ENCODE measurements at regions not wholly inside any gene's neighbourhood (a gene's known extent, or its start where the extent isn't known, plus 50 kb on each side); places are given as distances from the start of the nearest gene placed in this dataset.
"Not testable (repeated sequence)": the region's sequence is repeated elsewhere in the genome, so short reads cannot be mapped to it uniquely, and the experiment has no call there.

DNA sequence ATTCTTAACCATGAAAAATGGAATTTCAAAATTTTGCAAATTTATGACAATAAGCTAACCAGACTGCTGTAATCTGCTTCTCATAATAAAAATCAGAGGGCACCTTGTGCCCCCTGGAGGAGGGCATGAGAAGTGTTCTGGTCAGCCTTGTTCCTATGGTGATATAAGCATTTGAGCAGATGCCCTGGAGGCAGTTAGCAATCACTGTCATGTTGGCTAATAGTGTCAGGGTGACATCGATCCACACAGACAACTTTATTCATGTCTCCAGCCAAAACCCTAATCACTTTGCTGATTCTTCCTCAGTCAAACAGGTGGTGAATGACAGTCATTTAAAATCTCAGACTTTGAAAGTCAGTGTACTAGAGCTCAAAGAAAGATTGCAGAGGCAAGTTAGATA is 943.0 kb downstream of the GALC start:
- peak; percentile 0 for DNase-seq (ENCODE audit: low read depth)

DNA sequence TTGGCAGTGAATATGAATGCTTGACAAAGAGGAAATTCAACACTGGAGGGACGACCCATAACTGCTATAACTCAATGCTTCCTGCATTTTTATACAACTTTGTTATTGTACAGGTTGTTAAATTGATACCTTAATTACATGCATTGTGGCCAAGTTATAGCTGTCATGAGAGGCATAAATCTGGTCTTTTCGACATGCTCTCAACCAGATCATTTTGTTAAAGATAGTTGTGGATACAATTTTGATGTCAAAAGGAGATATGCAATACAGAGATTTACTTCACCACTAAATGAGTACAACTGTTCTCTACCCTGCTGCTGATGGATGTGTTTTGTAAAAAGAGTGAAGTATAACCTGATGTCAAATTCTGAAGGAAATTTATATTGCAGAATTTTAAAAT is 946.0 kb downstream of the GALC start:
- DNase-seq (ENCODE audit: low read depth) = no peak

DNA sequence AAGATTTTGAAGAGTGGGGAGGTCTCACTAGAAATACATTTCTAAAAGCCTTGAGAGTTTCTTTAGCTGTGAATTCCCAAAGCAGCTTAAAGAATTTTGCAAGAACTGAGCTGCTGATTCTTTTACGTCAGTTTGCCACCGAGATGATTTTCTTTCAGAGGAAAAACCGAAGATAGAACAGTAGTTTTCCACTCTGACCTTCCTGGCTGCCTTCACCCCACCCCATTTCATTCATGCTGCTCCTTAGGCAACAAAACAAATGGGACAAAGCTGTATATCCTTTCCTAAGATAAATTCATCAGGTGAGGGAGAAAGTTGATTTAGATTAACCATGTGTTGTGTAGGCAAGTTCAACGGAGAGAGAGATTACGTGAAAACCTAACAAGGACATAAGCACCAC is 947.0 kb downstream of the GALC start:
- no peak for DNase-seq (ENCODE audit: low read depth)

DNA sequence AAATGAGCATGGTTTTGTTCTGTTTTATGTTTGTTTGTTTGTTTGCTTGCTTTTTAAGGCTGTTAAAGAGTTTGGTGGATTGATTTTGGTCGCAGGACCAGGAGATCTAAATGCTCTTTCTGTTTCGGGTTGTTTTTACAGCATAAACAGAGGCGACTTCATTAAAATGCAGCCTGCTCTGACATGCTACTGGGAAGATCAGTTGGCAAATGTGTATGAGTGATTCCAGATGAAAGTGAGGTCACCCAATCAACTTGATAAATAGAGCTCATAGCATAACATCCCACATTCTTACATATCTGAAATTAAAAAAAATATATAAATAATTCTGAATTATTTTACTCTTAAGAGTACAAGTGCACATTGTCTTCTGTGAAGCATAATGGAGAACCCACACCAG is 947.7 kb downstream of the GALC start:
- DNase-seq (ENCODE audit: low read depth) = no peak

DNA sequence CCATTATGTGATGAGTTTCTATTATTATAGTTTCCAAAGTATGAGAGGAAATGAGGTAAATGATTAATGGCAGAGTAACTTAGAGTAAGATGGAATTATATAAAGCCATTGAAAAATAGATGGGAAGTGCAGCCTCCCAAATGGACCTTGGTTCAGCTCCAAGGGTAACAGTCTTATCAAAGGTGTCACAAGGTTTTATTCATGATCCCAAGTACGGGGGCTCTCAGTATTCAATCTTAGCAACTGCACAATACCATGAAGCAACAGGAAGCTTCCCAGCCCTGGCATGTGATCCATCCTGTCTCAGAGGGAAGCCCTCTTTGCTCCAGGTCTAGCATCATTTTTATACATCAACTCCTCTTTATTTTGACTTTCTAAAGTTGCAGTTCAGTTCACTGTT is 948.2 kb downstream of the GALC start:
- no peak for DNase-seq (ENCODE audit: low read depth)

DNA sequence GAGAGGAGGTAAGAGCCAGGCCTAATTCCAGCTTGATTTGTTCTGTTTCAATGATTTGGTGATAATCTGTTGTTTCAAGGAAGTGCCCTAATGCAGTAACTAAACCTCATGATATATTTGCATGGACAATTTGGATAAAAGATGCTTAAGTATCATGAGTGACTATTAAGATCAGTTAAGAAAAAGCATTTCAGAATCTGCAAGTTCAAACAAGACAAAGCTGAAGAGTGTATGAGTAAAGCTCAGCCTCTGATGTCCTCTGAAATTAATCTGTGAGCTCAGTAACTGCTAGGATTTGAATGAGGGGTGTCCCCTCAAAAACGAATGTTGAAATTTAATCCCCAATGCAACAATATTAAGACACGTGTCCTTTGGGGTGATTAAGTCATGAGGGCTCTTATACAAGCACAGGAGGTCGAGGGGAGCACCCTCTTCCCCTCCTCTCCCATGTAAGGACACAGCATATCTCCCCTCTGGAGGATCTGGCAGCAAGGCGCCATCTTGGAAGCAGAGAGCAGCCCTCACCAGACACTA is 949.2 kb downstream of the GALC start:
- no peak for DNase-seq (ENCODE audit: low read depth)

DNA sequence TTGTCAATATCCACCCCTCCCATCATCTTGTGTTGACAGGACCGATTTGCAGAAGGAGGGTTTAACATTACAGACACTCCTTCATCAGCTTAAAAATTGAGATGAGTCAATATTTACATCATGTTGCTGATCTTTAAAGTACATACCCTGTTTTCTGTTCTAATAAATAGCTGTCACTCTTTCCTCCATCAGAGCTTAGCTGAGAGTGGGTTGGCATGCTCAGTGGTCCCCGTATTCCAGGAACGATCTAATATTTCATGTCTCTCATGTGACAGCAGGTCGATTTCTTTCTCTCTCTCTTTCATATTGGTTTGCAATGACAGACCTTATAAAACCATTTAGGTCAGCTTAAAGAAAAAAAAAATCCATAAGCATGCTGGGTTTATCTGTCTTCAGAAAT is 950.6 kb downstream of the GALC start:
- DNase-seq (ENCODE audit: low read depth) = no peak

DNA sequence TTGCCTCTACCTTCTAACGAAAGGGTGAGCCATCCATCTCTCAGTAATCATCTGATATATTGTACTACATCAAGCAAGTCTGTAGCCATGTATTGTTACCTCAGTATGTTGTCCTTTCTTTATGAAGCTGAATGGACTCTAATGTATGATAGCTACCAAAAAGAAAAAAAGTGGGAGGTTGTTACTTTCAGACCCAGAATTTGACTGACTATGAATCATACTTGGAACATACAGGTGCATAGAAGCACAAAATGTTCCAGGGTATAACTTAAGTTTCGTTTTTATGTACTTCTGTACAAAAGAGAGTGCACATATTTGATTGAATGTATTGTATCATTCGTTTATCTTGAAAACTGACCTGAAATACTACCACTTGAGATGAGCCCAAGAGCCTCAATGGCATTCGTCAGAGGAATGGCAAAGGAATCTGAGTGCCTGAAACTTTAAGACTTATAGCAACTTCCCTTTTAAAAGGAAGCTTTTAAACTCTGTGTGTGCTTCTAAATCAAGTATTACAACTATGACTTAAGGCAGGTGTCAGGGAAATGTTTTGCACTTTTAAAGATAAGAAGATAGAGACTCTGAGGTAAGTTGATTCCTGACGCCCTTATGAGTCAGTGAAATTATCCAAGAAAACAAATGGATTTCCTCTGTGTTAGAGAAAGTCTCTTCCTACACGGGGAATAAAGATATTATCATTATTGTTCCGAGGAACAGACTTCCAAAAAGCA is 951.5 kb downstream of the GALC start:
- DNase-seq (ENCODE audit: low read depth) = no peak

DNA sequence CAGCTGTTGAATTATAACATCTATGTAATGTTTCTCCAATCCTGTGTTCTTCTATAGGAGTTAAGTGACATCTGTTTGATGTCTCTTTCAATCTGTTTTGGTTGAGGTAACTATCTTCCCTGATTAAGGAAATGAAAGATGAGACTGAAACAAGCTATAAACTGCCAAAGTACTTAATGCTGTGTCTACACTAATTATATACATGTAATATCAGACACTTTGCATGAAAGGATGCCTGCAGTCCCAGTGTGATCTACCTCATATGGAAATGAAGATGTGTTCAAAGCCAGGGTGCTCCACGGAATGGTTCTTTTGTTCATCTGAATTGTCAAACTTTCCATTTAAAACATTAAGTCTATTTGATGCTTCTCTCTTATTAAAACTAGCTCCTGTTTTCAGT is 958.3 kb downstream of the GALC start:
- no peak for DNase-seq (ENCODE audit: low read depth)

DNA sequence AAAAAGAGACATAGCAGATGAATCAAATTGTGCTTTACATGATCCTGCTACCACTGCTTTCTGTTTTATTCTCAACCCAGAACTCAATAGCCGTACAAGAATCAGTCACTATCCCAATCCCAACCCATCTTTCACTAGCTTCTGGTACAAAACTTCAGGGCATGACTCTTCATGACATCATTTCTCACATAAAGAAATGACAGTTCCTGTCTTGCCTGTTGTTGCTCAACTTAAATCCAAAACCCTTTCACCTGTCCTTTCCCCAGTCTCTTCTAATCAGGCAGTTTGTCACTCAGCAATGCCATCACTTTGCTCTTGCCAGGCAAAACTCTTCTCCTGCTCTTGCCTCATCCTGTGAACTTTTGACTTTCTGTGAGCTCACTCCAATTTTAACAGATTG is 962.8 kb downstream of the GALC start:
- no peak for DNase-seq (ENCODE audit: low read depth)

DNA sequence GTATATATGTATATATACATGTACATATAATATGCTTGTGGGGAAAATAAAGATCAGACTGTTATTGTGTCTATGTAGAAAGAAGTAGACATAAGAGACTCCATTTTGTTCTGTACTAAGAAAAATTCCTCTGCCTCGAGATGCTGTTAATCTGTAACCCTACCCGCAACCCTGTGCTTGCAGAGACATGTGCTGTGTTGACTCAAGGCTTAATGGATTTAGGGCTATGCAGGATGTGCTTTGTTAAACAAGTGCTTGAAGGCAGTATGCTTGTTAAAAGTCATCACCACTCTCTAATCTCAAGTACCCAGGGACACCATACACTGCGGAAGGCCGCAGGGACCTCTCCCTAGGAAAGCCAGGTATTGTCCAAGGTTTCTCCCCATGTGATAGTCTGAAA is 972.9 kb downstream of the GALC start:
- DNase-seq (ENCODE audit: low read depth) = not testable (repeated sequence)

DNA sequence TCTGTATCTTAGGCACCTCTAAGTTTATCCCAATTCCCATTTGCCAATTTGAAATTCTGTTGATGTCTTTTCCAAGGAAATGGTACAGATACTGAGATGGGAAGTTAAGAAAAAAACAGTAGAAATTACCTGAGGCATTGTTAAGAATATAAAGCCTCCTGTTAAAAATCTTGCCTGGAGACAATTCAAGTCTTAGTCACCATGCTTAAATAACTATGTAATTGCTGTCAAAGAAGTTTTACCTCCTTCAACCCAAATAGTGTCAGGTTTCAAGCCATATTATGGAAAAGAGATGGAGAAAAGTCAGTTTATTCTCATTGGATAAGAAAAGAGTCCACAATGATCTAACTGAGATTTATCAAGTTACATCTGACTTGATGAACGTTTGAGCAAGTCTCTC is 974.7 kb downstream of the GALC start:
- no peak for DNase-seq (ENCODE audit: low read depth)

DNA sequence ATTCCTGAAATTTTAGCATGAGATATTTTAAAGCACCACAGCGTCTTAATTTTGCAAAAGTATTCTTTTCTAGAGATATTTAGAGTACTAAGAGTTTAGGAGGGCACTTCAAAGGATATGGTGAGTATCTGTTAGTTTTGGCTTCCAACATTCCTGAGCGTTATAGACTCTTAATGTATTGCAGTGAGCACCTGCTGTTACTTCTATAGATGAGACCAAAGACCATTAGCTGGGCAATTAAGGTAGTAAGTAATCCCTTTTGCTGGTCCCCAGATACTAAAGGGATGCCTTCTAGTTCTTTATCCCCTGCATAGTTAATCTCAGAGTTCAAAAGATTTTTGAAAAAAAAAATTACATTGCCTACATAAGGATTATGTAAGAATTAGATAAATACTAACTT is 975.6 kb downstream of the GALC start:
- DNase-seq (ENCODE audit: low read depth) = no peak

DNA sequence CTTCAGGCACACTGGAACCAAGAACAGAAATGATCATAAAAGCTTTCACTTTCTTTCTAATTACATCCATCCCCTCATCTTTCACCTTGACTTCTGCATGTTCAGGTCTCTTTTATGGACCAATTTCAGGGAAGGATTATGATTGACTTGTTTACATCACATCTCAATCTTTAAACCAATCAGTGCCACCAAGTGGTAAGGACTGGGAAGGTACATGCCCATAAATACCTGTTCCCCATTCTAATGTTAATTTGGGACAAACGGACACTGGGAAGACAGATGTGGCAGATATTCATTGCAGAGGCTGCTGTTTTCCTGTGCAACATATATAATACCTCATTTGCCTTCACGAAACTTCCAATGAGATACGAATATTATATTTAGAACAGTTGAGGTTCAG is 978.1 kb downstream of the GALC start:
- no peak for DNase-seq (ENCODE audit: low read depth)

DNA sequence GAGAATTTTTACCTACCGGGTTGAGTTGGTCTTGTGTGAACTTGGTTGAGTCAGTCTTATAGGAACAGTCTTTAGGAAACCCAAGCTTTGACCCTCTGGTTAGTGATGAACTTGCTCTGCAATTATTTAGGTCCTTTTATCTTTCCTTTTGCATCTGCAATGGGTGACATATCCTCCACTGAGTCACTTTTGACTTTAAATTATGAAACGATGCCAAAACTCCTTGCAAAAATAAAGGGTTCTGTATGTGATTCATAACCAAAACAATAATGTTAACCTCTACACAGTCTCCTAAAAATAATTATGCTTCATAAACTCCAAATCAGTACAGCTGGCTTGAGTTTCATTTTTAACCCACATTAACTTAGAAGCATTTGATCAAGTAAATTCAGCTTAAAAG is 979.4 kb downstream of the GALC start:
- DNase-seq (ENCODE audit: low read depth) = peak; percentile 58

DNA sequence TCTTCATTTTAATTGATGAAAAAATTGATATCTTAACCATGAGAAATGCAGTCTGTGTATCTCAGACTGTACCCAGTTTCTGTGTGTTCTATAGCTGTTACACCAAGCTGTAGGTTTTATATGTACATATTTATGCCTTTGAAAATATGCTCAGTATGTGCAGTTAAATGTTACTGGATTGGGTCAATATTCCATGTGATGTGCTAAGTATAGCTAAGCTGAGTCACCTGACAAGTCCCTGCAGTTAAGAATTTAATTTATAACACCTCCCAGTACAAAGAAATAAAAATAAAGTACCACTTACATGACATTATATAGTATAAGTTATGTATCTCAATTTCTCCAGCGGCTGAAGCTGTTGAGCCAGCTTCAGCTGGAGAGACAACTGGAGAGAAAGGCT is 984.0 kb downstream of the GALC start:
- no peak for DNase-seq (ENCODE audit: low read depth)

DNA sequence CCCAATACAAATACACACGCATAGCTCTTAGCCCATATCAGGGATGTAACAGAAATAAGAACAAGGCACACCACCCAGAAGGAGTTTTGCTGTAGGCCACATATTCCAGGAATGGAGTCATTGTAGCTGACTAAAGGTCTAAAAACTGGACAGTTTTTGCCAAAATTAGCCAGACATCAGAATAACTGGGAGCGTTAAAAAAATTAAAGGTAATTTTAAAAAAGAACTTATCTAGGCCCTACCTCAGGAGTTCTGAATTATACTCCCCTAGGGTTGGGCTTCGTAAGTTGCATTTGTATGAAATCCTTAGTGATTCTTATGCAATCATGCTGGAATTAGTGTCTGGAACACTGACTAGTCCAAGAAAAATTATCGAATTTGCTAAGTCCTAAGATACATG is 987.7 kb downstream of the GALC start:
- DNase-seq (ENCODE audit: low read depth) = no peak

DNA sequence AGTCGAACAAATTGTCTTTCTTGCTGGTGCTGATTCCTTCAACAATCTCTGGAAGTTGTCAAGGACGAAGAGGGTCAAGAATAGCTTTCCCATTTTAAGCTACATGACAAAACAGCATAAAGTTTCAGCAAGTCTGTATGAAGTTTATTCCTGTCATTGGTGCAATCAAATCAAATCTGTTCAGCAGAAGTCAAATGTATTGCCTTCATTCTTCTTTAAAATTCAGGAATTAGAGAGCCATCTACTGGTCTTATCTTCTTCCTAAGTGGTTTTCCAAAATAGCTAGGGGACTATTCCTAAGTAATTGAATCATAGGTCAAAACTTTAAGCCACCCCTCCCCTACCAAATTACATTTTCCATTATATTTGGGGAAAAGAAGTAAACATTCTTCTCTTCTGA is 990.2 kb downstream of the GALC start:
- no peak for DNase-seq (ENCODE audit: low read depth)

DNA sequence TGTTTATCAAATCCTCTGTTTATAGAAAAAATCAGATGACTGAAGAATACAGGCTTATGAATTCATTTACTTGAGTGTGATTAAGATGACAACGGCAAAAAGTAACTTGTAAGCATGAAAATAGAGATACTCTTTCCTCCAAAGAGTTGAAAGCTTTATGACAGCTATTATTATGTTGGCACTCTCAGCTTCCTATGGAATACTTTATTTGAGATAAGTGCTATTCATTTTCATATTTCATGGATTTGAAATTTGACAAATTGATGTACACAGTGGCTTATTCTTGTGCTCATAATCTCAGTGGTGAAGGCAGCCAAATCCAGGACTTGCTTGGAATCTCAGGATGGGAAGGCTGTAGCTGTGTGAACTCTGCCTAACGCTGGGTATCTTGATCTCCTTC is 991.6 kb downstream of the GALC start:
- DNase-seq (ENCODE audit: low read depth) = no peak

DNA sequence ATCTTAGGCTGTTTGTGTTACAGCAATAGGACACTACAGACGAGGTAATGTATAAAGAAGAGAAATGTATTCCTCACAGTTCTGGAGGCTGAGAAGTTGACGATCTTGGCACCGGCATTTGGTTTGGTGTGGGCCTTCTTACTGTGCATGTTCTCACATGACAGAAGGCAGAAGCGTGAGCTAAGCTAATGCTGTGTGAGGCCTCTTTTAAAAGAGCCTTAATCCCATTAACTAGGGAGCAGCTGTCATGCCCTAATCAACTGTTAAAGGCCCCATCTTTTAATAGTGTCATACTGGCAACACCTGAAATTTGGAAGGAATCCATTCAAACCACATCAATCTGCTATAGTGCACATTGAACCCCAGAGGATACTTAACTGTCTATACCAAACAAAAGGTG is 992.9 kb downstream of the GALC start:
- DNase-seq (ENCODE audit: low read depth) = no peak

DNA sequence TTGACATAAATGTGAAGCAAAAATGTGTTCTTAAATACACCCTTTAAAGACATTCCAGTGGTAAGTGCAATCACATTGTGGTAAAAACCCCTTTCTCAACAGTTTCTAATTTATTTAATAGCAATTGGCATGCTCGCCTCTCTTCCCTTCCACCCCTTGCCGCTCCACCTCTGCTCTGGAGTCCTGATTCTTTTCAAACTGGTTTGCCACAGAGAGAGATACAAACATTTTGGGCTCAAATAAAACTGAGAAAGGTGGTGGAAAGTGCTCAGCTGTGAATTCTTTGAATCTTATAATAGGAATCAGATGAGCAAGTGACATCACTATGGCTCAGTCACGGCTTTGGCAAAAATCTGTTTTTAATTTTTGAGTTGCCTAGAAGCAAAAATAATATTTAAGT is 993.9 kb downstream of the GALC start:
- DNase-seq (ENCODE audit: low read depth) = no peak

DNA sequence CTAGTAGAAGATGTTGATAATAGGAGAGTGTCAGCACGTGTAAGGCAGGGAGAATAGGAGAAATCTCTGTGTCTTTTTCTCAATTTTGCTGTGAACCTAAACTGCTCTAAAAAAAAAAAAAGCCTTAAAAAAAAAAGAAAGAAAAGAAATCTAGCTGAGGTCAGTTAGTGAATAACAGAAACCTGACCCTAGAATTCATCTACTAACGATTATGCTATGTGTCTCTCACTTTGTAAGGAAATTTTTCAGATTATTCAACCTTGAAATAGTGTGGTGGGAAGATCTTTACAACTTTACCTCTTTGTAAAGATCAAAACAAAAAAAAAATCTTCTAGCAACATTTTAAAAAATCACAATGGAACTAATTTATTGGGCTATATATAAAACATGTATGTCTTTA is 995.7 kb downstream of the GALC start:
- no peak for DNase-seq (ENCODE audit: low read depth)

DNA sequence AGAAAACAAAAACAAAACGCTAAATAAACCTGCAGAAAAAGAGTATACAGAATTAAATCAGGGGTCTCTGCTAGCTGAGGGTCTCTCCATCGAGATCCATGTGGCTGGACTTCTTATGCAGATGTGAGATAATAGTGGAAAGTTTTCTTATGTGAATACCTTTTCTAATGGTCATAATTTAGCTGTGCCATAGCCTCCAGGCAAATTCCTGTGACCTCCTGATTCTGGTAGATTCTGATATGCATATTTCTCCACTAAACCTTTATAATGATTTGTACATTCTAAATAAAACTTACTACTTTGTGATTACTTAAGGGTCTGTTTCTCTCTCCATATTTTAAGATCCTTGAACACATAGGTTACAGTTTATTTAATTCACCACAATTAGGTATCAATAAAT is 1002.6 kb downstream of the GALC start:
- DNase-seq (ENCODE audit: low read depth) = no peak

DNA sequence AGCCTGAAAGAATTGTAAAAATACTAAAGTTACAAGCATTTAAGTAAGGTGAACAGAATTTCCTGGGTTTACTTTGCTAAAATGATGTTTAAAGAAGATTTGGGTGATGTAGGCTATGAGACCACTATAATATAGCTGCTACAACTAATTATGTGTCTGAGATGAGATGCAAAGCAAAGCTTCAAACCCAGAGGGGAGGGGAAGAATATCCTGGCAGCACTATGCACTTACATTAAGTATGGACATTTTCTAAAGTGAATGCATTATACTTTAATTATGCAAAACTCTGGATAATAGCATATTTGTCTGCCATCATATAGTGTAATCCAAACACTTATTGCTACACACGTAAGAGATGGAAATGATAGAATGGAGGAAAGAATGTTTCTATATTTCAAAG is 1003.7 kb downstream of the GALC start:
- DNase-seq (ENCODE audit: low read depth) = no peak

DNA sequence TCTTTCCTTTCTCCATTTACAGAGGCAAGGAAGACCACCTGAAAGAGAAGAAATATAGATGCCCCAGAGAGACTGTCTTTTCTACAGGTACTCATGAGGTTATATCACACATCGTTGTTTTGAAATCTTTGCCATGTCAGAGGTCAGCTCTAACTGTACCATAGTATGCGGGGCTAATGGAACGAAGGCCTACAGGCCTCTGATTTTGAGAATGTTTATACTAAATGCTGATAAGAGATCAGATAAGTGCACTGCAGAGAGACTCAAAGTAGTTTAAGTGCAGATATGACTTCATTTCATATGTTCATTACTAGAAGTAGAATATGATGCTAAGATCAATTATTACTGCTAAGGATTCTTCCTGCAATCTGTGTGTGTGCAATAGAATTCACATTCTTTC is 1005.0 kb downstream of the GALC start:
- no peak for DNase-seq (ENCODE audit: low read depth)

Measured in non-pigmented ciliary epithelial cell (primary cell).